IPS DF 19.7 (cell line): ENCODE measurements at regions not wholly inside any gene's neighbourhood (a gene's known extent, or its start where the extent isn't known, plus 50 kb on each side); places are given as distances from the start of the nearest gene placed in this dataset.

Experiments
- DNase-seq: peaks from one replicate; pipeline ENCODE4 v3.0.0-alpha.2; 2013; ENCODE audit warnings: low read depth, low spot score

DNA sequence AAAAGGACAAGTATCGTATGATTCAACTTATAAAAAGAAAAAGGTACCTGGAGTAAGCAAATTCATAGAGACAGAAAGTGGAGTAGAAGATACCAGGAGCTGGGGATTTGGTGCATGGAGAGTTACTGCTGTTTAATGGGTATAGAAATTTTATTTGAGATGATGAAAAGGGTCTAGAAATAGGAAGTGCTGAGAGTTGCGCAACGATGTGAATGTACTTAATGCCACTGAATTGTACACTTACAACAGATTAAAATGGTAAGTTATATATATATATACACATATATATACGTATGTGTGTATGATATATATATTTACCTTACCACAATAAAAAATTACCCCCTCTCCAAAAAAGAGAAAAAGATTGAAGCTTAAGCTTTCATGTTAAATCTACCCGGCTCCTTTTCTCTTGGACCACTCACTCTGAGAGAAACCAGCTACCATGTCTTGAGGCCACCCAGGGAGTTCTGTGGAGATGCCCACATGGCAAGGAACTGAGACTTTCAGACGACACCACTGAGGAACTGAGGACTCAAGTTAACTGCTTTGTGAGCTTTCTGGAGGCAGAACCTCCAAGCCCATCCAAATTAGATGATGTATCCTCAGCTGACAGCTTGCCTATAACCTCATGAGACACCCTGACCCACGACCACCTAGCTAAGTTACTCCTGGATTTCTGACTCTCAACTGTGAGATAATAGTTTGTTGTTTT is 130.0 kb upstream of the BTG1 start:
- DNase-seq: no peak

DNA sequence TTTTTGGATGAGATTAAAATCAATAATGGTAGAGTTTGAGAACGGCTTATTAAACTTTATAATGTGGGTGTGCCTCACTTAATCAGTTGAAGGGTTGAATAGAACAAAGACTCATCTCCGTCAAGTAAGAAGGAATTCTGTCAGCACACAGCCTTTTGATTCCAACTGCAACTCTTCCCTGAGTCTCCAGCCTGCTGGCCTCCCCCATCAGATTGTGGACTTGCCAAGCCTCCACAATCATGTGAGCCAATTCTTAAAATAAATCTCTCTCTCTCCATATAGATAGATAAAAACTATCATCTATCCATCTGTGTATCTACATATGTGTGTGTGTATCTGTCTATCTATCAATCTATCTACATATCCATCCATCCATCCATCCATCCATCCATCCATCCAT is 127.4 kb upstream of the BTG1 start:
- no peak for DNase-seq

DNA sequence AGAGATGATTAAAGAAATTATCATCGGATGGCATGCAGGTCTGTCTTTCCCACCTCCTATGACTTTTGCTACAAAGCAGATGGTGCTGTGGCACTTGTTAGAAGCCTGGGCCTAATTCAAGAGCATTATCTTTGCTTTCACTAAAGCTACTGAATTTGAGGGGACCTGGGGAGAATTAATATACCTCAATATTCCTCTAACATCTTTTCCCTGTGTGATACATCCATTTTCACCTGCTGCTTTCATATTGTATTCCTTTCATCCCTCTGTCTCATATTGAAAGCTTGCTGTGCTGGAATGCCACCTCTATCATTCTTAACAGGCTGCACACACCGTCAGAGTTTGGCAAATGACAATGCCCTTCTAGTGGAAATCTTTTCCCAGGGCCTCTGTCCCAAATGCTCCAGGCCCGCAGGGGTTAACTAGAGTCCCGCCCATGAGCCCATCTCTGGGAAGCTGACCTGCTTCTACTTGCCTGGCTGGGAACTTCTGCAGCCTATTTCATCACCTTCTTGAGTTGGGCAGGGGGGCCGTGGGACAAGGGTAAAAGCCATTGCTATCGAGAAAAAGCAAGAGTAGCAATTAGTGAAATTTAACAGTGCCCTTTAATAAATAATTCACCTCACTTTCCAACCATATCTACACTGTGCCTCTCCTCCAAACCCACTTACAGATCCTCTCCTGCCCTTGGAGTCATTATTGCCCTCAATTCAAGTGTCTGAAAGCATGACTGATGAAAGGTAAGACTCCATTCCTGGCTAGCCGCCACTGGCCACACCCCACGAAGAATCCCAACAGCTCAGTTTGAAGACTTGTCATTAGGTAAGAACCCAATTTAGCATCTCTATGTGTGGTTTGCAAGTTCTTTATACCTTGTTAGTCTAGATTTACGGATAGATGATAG is 126.7 kb upstream of the BTG1 start:
- DNase-seq: no peak

DNA sequence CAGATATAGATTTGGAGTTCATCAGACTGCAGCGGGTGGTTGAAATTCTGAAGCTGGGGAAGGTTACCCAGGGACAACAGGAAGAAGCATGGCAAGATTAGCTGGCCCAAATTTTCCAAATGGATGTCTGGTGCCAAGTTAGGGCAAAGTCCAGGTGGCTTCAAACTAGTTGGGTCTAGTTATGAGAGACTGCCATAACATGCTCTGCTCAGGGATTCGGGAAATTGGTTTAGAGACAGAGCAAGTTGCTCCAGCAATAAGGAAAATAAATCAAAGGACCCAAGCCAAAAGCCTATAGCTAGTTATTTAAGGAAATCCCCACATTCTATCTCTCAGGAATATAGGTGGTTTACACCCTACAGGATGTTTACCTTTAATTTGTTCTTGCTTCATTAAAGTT is 125.7 kb upstream of the BTG1 start:
- no peak for DNase-seq

DNA sequence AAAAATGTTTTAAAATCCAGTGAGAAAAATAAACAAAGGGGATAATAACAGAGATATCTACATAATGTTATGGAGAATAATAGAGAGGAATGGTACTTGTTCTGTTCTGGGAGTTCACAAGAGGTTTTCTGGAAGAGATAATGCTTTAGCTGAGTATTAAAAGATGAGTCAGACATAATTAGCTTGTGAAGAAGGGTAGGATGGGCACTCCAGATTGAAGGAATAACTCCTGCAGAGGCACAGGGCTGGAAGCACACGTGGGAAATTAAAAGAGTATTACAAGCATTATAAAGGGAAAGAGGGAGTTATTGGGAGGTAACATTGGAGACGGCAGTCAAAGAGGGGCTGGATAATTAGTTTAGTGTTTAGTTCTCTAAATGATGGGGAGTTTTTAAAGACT is 124.9 kb upstream of the BTG1 start:
- DNase-seq: no peak

DNA sequence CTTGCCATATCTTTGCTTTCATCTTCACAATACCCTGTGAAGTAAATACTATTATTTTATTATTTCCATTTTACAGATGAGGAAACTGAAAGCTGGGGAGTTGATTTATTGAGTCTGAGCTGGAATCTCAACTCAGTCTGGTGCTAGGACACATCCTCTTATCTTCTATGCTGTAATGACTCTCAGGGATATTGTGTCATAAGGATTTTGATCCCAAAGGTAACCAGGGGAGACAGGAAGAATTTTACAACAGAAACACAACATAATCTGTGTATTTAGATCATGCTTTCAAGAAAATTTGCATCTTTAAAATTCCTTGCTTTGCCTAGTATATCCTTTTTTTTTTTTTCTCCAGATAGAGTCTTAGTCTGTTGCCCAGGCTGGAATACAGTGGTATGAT is 123.3 kb upstream of the BTG1 start:
- no peak for DNase-seq

DNA sequence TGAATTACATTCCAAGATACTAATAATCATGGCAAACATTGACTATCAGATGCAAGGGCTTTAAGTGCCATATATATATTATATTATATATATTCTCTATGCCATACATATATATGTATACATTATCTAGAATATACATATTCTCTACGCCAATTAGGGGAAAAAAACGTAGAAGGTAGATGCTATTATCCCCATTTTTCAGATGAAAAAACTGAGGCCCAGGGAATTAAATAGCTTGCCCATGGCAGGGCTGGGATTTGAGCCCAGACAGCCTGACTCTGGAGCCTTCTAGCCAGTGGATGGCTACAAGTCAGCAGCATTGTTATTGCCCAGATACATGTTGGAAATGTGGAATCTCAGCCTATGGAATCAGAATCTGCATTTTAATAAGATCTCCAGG is 116.0 kb upstream of the BTG1 start:
- no peak for DNase-seq

DNA sequence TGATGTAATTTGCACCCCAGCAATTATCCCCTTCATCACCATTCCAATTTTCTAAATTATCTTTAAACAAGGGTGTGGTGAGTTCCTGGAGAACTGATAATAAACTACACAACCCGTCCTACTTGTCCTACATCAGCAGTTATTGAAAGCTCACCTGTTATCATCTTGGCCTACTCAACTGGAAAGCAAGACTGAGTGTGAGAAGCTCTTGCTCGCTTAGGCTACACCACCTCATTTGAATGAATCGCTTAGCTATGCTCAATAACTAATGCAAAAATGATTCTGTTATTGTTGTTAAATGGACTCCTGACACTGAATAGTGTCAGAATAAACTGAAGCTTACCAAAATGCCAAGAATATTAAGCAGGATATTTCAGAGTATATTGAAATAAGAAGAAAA is 115.4 kb upstream of the BTG1 start:
- DNase-seq: no peak

DNA sequence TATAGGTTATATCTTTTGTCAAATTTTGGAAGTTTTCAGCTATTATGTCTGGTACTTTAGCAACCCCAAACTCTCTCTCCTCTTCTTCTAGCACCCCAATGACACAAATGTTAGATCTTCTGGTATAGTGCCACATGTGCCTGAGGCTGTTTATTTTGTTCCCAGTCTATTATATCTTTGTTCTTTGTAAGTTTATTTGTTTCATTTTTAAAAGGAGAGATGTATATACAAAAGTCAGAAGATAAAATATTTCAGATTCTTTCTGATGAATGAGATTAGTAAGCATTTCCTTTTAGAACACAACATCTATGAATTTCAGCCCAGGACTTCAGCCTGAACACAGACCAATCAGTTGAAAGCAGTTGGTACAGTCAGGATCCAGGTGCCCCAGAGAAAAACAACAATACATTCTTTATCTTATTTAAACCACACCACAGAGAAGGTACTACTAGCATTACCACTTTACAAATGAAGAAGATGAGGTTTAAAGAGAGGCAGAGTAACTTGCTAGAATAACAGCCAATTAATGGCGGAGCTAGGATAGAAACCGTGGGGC is 114.1 kb upstream of the BTG1 start:
- no peak for DNase-seq

DNA sequence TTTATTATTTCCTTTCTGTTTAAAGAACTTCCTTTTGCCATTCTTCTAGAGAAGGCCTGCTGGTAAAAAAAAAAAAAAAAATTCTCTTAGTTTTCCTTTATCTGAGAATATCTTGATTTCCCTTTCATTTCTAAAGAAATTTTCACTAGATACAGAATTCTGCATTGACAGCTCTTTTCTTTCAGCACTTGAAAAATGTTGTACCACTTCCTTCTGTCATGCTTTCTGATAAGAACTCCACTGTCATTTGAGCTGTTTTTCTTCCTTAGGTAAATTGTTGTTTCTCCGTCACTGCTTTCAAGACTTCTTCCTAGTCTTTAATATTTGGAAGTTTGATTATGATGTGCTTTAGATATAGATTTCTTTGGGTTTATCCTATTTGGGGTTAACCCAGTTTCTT is 113.6 kb upstream of the BTG1 start:
- DNase-seq: no peak

DNA sequence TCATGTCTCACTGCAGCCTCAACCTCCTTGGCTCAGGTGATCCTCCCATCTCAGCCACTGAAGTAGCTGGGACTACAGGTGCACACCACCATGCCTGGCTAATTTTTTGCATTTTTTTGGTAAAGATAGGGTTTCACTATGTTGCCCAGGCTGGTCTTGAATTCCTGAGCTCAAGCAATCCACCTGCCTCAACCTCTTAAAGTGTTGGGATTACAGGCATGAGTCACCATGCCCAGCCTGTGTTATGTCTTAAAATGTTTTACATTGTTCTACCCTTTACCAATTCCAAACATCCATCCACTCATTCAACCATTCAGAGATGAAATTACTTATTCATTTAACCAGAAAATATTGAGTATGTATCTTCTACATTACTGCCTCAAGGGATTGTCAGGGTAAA is 111.6 kb upstream of the BTG1 start:
- DNase-seq: no peak

DNA sequence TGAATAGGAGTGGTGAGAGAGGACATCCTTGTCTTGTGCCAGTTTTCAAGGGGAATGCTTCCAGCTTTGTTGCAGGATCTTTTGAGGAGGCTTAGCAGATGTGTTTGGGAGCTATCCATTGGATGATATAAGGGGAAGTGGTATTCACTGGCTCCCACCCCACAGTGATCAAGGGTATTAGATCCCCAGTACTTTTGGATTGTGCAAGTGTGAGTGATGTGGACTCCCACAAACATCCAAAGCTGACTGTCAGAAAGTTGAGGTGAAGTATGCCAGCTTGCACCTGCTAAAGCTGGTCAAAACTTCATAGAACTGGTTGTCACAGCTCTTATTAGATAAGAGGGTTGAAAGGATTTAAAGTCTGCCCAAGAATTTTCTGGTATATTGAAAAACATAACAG is 110.1 kb upstream of the BTG1 start:
- DNase-seq: no peak

DNA sequence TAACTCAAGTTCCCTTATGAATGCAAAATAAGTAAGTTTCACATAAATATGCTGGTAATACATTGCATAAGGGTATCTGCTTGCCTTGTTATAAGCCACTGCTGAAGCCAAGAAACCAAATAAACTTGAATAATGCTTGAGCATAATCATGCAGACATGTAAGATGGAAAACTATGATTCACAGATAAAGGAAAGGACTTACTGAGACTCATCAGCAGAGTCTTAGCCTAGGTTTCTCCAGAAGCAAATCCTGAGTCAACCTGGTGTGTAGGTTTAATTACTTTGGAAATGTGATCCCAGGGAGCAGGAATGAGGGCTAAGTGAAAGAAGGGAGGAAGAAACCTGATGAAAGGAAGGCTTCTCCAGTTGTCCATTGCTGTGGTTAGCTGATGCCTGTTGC is 107.7 kb upstream of the BTG1 start:
- DNase-seq: no peak

DNA sequence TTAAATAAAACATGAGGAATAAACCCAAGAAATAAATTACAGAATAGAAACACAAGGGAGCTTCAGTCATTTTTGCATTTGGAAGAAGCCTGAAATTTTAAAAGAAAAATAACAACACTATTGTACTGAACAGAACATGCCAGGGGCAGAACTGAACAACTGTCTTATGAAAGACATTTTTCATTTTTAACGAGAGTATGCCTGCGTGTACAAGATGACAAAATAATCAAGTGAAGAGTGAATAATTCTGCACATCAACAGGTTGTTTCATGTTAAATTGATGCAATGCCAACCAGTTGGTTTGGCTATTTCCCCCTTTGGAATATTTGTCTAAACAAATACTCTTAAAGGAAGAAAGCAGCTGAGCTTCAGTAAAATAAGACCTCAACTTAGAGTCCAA is 103.3 kb upstream of the BTG1 start:
- no peak for DNase-seq

DNA sequence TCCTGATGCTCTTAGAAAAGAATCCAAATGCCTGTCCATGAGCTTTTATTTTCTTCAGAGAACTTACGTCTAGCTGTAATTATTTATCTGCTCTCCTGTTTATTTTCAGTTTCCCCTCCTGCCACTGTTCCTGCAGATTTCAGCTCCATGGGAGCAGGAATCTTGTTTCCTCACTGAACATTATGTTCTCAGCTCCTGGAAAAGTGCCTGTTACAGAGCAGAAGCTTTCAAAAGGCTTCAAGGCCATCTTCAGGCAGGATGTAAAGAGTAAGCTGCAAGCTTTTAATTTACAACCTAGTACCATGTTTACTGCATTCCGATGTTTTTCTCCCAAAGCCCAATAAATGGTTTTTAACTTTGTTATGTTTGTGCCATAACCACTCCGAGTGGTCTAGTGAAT is 98.4 kb upstream of the BTG1 start:
- DNase-seq: no peak

DNA sequence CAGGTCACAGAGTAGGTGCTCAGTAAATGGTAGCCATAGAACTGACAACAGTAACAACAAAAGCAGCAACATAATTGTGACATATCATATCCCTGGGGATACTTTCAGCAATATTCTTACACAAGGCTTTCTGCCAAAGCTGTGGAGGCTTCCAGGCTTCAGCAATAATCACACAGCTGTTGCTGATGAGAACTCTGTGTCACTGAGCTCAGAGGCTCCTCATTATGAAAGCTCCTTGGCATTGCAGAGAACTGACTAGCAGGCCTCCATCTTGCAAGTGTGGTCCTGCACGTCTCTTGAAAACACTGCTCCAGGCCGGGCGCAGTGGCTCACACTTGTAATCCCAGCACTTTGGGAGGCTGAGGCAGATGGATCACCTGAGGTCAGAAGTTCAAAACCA is 97.3 kb upstream of the BTG1 start:
- no peak for DNase-seq

DNA sequence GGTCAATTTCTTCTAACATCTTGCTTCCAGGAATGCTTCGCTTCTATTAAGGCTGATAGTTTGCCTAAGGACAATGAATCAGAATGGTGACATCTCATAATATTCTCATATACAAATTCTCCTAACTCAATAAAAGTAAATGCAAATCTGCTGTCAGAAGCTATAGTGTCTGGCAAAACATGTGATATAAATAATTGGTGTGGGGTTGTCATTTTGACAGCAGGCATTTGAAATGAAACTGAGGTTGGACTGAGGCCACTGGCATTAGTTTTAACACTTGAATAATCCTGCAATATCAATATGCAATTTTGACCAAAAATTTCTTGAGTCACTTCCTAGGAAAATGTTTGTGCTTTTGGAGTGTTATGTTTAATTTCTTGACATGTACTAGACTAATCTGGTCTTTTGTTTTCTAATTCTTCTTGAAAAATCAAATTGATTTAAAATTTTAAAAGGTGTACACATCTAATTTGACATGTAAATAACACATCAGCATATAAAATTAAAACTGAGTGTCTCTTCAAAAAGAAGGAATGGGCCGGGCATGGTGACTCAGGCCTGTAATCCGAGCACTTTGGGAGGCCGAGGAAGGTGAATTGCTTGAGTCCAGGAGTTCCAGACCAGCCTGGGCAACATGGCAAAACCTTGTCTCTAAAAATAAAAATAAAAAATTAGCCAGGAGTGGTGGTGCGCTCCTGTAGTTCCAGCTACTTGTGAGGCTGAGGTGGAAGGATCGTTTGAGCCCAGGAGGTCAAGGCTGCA is 92.3 kb upstream of the BTG1 start:
- no peak for DNase-seq

DNA sequence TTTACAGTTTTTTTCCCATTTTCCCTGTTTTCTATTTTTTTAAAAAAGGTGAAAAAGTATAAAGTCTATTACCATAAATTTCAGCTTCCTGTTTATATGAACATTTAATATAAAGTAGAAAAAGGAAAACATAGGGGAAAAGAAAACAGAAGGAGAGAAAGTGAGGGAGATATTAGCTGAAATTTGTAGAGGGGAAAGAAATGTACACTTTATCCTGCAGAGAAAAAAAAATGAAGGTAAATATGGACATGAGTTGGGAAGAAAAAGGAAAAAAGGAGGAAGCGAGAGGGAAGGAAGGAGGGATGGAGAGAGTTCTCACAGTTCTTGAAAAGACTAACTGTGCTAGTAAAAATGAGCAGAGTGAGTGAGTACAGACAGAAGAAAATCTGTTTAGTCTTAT is 91.6 kb upstream of the BTG1 start:
- DNase-seq: no peak

DNA sequence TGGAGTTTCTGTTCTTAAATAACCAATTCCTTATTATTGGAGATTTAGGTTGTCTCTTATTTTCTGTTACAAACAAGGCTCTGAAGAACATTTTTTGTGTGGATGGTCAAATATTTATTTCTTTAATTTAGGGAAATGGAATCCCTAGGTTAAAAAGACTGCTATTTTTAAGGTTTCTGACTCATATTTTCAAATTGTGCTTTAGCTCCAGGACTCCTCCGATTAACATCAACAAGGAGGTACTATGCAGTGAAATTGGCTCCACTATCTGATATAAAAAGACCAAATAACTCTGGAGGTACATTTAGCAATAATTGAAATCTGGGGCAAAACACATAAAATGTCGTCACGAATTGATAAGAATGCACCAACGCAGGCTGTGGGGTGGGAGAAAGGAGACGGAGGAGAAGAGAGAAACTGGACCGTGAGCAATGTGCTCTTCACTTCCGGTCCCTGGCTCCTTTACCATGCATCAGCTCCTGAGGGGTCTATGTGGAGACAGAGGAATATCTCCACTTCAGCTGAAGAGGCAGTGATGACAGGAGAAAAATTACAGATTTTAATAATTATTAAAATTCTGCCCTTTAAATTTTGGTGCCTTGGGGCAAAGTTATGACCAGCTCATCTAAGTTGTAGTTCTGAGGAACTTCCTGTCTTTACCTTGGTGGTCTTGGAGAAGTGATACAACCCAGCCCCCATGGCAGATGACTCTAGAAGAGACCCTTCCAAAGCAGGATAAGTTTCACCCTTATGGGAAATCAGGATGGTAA is 90.2 kb upstream of the BTG1 start:
- no peak for DNase-seq

DNA sequence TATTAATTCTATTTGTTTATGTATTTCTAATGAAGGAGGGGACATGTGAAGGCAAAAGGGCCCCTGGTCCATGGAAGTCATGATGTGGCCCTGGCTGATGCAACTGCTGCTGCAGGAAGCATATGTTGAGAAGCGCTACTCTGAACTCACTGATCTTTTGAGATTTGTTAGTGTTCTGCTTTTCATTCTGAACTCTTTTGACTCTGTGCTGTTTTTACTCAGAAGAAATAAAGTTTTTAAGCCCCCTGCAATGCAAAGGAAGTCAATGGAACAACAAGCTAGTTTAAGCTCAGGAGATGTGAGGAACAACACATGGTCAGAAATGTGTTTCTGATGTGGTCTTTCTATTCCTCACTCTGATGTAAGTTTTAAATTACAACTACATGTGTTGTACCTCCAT is 88.9 kb upstream of the BTG1 start:
- no peak for DNase-seq

DNA sequence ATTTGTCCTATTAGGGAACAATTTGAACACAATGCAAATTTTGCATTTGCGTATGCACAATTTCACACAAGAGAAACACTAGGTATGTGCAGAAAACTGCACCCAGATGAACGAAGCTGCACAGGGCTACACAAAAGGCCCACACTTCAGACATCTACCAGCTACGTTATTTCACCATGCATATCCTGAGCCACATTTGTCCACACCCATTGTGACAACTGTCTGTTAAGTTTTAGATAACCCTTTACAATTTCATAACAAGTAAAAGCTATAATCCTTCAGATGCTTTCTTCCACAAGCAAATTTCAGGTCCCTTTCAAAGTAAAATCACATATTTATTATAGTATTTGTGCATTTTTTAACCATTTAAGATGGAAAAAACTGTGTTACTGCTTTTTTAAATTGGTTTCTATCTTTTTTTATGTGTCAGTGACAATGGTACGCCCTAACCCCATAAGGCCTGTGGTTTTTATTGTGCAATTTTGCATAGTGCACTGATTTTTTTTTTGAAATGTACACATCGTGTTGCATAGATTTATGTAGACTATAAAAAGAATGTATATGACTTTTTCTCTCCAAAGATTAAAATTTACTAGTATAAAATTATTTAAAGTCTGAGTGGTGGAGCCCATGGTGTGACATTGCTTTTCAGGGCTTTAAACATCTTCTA is 87.8 kb upstream of the BTG1 start:
- DNase-seq: no peak
